ENCODE measurements at regions not wholly inside any gene's neighbourhood (a gene's known extent, or its start where the extent isn't known, plus 50 kb on each side); places are given as distances from the start of the nearest gene placed in this dataset.

DNA sequence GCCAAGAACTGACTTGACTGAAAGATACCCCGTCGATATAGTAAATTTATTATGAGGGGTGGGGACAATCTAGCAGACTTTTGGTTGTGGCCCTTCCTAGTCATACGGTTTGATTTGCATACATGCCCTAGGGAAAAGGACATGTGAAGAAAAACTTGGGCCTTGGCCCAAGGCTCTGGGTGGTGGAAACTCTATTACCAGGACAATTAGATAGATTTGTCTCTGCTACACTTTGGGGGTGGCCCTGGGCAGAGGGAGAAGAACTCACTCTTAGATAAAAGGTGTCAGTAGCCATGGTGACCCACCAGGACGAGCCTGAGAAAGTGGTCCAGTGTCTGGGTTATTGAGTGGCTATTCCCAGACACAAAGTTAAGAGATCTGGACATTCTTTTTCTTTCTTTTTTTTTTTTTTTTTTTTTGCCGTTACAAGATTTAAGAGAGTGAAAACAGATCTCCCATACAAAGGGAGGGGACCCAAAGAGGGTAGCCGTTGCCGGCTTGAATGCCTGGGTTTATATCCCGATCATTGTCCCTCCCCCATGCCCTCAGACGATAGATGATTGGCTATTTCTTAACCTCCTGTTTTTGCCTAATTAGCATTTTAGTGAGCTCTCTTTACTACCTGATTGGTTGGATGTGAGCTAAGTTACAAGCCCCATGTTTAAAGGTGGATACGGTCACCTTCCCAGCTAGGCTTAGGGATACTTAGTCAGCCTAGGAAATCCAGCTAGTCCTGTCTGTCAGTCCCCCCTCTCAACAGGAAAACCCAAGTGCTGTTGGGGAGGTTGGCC is 96.4 kb upstream of the SMAD3 start:
- TF ChIP-seq, protein P1, sequence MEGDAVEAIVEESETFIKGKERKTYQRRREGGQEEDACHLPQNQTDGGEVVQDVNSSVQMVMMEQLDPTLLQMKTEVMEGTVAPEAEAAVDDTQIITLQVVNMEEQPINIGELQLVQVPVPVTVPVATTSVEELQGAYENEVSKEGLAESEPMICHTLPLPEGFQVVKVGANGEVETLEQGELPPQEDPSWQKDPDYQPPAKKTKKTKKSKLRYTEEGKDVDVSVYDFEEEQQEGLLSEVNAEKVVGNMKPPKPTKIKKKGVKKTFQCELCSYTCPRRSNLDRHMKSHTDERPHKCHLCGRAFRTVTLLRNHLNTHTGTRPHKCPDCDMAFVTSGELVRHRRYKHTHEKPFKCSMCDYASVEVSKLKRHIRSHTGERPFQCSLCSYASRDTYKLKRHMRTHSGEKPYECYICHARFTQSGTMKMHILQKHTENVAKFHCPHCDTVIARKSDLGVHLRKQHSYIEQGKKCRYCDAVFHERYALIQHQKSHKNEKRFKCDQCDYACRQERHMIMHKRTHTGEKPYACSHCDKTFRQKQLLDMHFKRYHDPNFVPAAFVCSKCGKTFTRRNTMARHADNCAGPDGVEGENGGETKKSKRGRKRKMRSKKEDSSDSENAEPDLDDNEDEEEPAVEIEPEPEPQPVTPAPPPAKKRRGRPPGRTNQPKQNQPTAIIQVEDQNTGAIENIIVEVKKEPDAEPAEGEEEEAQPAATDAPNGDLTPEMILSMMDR (IDR thresholded peaks at IDR 0.05) = no peak
- TF ChIP-seq POLR2AphosphoS5 (IDR thresholded peaks at IDR 0.05) (no peak), POLR2A (IDR thresholded peaks at IDR 0.05) (no peak)

All from transverse colon (tissue), 4 donors.